Activated CD4-positive, alpha-beta T cell treated with anti-CD3 and anti-CD28 coated beads for 24 hours (primary cell): ENCODE measurements at regions not wholly inside any gene's neighbourhood (a gene's known extent, or its start where the extent isn't known, plus 50 kb on each side); places are given as distances from the start of the nearest gene placed in this dataset.

Experiments
- DNase-seq, 2 donors: peaks; one replicate each; pipeline ENCODE4 v3.0.0-alpha.2; 2020; ENCODE audit warnings: low read depth in 2 of 2

DNA sequence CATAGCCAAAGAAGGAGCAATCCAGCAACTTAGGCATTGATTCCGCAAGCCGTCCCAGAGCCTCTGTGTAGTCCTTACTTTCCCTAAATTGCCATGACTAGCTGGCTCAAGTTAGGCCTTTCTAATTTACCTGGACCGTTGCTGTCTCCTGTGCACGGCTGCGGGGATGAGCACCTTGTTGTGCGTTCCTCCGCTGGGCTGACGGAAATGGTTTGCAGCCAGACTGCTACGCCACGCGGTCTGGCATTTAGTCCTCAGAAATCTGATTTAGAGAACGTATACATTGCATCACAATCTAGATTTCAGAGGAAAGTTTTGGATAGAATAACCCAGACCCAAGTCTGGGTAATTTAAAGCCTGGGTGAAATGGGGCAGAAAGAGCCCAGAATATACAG is 133.2 kb upstream of the ARHGAP5 start:
- DNase-seq, result no peak

DNA sequence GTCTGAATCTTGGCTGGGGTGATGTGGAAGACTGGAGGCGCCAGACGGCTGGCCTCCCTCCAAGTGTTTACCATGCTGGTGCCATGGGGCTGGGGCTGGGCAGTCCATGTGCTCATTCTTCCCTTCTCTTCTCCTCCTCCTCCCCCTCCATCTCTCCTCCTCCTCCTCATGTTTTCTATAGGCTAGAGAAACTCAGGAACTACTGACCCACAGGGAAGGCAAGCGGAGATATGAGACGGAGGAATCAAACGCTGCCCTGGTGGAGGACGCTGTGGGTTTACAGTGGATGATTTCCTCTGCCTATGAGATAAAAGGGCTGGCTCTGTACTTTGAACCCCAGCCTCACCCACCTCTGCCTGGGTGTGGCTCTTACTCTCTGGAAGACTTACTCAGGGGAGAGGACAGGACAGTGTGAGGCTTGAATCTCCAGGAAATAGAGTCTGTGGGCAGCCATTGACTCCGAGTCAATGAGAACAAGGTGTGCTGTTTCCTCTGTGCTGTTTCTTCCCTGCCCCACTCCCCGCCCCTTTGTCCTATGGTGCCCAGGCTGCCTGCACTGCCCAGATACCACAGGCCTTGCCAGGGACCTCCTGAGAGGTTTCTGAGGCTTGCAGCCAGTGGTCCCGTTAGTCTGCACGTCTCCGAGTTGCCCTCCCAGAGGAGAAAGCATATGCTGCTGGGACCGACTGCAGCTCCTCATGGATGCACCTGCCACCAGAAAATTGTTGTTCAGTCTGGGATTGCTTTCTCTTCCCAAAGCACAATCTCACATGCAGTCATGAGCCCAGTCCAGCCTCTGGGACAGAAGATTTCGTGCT is 132.6 kb upstream of the ARHGAP5 start:
- no peak for DNase-seq

DNA sequence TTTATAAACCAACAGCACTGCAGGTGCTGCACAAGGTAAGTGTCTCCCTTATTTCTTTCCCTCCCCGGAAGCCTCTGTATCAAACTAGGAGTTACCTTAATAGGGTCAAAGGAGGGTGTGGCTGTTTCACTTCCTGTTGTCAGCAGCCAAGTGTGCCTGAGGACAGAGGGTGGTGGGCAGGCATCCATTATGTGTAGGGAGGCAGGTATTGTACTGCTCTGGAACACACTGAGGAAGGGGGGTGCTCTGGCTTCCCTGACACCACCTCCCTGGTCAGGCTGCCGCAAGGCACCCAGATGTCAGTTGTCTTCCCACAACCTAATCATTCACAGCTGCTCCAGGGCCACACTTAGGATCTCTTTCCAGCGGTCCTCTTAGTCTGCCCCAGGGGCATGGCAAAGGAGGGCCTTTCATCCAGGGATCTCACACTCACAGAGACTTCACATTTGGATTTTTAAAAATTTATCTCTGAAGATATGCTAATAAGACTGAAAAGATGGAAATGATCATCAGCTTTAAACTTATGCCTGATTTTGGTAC is 132.0 kb upstream of the ARHGAP5 start:
- no peak for DNase-seq

DNA sequence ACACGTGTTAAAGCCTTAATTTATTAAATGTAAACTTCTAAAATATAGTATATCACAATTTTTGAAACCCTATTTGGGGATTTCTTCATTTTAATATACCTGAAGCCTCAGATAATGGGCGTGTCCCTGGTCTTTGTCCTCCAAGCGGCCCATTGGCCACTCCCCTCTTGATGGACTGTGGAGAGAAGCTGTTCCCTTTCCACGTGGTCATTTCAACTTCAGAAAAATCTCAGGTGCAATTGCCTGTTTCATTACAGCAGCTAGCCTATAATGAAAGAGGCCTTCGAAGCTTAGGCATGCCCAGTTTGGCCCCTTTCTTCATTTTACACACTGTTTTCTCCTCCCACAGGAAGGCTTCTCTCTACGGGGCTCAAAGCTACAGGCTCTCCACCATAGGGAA is 131.4 kb upstream of the ARHGAP5 start:
- no peak for DNase-seq

DNA sequence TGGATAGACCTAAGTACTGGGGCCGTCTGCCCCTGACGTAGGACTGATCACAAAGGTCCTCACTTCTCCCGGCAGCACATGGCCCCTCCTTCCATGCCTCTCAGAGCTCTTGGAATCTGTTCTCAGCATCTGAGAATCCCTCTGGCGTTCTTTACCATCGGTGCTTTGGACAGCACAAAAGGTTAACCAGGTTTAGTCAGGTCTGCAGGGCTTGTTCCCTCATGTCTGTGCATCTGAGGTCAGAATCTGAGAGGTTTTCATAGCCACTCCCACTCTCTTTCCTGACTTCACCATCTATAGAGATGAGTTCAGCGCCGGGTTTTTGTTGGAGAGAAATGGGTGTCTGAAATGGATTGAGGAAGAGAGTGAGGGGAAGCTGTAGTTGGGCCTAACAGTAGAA is 130.0 kb upstream of the ARHGAP5 start:
- no peak for DNase-seq

DNA sequence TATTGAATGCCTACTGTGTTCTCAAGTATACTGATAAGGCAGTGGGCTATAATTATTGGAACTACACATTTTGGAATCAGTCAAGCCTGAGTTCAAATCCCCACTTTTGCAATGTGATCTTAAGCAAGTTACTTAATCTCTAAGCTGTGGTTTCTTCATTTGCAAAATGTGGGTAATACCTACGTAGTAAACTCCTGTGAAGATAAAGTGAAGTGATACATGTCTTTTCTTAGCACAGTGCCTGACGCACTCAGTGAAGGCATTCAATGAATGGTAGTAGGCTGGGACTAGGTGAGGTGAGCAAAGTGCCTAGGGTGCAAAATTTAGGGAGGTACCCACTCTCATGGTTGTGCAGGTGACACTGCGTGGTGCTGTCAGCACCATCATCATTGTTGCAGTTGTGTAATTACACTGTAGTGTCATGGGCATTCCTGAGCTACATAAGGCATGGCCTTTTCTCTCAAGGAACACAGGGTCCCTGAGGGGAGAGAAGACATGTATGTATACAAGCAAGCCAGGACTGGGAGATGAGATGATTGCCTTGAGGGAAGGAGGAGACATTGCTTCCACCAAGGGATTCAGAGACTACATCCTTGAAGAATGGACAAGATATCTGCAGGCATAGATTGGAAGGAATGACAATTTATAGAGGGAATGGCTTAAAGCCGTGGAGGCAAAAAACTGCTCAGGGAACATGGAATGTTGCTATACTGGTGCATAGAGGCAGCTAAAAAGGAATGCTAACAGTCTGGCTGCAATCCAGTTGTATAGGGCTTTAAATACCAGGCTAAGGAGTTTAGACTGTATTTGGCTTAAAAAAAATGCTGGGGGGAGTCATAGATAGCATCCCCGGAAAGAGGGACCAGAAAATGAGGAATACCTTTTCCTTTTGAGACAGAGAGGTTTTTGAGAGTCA is 129.2 kb upstream of the ARHGAP5 start:
- DNase-seq, result no peak

DNA sequence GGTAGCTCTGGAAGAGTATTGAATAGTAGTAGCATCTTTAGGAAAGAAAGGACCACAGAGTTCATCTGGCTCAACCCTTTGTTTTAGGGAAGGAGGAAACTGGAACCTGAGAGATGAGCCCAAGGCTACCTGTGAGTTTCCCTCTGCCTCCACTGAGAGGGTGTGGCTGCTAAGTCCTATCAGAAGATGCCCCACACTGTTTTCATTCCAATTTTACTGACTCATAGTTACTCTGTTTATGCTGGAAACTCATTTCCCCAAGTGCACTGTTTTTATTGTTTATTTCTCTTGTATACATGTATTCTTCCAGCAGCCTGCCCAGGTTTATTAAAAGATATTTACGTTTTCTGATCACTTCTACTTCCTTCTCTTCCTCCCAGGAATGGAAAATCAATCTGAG is 127.4 kb upstream of the ARHGAP5 start:
- no peak for DNase-seq

DNA sequence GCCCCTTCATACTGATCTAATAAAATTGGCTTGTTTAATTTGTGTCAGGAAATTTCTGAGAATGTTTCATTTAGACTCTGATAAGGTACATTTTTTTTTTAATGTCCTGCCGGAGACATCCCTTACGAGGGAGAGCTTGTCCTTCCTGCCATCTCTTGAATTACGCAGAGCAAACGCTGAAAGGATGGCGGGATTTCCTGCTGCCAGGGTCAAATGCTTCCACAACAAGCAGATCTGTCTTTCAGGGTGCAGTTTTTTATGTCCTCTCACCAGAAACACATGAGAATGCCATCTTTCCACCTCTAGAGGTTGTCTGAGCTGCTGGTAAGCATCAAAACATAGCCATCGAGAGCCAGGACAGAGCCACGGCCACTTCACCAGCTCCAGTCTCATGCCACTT is 126.8 kb upstream of the ARHGAP5 start:
- no peak for DNase-seq

DNA sequence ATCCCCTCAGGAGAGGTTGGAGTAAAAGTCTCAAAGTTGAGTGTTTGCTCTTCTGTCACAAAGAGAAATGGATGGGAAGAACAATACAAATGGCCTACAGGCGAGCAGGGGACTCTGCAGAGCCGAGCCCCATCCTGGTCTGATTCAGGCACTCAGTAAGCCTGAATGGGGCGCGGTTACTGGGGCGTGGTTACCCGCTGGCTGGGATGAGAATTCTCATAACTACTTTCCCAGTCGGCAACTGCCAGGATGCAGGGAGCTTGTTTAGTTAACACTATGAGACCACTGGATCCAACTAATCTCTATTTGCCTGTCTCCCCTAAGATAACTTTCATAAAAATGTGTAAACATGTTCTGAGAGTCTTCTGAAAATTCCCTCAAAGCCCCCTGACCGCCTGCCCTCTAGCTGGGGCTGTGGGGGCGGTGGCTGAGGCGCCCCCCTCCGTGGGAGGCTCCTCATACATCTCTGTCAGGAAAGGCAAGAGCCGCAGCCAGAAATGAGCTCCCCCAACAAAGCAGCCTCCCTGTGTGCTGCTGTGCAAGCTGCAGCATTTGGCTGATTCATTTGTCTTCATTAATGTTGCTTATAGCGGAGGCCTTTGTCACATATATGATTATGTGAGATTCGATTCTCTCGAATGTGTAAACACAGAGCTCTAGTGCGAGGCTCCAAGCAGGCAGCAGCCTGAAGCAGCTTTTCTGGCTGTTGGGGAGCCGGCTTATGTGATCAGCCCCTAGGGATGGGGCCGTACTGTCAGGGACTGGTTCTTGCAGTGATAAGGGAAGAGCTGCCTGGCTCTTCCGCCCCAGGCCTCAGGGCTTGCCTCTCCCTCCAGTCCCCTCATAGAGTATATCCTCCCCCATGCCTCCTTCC is 126.1 kb upstream of the ARHGAP5 start:
- no peak for DNase-seq

DNA sequence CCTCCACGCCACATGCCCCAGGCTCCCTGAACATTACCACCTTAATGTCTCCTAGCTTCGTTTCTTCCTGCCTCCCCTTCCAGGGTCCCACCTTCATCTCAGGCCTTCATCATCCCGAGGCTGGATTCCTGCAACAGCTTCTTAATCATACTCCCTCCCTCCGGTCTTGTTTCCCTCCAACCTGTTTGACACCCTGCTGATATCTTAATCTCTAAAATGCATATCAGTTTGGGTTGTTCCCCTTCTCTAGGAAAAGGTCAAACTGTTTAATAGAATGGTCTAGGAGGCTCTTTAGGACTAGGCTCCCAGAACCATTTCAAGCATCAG is 125.5 kb upstream of the ARHGAP5 start:
- no peak for DNase-seq

DNA sequence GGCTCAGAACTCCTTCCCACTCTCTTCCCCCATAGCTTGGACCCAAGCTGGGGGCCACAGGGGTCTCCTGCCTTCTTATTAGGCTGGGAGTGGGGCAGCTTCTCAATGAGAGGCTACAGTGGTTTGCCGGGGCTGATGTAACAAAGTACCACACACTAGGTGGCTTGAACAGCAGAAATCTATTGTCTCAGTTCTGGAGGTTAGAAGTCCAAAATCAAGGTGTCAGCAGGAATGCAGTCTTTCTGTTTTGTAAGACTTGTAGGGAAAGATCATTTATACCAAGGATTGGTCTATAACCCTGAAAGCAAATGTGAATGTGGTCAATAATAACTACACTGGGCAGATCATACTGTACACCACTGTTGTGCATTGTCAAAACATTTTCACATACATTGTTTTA is 124.5 kb upstream of the ARHGAP5 start:
- no peak for DNase-seq

DNA sequence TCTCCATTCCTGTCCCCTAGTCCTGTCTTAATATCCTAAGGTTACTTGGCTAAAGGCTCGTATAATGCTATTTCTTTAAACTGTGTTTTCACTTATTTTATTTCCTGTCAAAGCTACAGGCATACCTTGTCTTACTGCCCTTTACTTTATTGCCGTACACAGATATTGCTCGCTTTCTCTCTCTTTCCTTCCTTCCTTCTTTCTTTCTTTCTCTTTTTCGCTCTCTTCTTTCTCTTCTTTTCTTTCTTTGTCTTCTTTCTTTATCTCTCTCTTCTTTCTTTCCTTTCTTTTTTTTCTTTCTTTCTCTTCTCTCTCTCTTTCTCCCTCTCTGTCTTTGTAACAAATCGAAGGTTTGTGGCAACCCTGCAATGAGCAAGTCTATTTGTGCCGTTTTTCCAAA is 123.9 kb upstream of the ARHGAP5 start:
- no peak for DNase-seq

DNA sequence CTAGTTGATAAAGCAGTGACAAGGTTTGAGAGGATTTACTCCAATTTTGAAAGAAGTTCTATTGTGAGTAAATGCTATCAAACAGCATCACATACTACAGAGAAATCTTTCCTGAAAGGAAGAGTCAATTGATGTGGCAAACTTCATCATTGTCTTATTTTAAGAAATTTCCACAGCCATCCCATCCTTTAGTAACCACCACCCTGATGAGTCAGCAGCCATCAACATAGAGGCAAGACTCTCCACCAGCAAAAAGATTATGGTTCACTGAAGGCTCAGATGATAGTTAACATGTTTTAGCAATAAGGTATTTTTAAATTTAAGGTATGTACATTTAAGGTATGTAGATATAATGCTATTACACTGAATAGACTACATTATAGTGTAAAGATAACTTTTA is 122.1 kb upstream of the ARHGAP5 start:
- no peak for DNase-seq

DNA sequence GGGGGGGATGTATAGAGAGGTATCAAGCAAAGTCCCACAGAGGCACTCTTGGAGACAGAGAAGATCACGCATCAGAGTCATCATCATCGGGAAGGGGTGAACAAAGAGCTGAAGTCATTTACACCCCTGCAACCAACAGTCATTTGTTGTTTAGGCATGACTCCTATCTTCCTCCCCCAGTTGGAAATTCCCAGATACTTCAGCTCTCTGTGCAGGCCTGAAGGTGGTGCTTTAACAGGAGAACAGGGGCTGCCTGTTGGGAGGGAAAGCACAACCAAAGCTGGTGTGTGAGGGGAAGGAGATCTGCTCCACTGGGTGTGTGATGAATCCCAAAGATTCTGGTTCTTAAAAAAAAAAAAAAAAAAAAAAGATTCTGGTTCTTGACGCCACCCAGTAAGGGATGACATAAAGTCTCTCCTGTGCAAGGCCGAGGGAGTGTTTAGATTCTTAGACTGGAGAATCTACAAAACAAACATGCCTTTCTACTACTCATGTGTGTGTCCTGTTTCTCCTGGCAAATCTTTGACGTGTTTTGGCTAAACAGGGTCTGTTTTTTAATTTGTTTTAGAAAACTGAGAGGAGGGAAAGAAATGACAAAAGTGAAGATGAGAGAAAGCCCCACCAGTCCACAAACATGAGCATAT is 121.0 kb upstream of the ARHGAP5 start:
- no peak for DNase-seq

DNA sequence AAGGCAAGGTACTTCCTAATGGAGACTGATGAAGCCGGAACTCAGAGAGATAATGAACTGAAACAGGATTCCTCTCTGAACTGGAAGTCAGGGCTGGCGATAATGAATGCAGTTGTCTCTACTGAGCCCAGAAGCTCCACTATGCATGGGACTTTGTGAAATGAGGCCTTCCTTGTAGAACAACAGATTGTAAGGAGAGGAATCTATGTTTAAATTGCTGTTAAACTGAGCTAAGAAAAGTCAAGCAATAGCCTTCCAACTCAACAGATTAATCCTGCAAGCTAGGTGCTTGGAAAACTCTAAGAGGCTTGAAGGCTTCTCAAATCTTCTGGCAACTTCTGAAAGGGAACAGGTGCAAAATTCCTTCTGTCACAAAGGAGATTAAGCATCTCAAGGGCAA is 119.5 kb upstream of the ARHGAP5 start:
- DNase-seq, result no peak

DNA sequence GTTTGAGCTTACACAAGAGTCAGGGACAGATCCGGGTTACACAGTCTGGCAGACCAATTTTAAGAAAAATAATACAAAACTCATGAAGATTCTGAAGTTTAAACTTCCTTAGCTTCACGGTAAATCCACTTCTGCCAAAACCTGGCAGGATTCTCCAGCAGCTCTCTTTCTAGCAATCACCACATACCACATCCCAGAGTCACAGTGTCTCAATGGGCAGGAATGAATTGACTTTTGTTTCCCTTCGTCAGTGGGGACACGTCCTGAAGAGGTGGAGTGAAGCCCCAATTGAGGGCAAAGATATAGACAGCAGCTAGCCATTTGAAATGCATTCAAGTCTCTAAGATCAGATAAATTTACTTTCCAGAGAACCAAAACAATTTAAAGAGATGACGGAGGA is 117.1 kb upstream of the ARHGAP5 start:
- DNase-seq, result no peak

DNA sequence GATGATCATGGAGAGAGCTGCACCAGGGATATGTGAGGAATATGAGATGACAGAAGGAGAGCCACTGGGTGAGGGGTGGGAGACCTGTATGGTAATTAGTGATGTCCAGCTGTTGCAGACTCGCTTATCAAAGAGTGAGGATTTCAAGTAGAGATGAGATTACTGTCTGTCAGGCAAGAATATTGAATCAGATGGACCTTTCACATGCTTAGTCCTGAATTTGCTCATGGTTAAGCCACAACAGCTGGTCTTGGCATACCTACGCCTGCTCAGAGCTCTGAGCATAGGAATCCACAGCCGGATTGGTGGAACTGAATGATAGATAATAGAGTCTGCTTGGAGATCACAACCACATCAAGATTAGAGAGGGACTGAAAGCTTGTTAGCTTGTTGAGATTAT is 115.2 kb upstream of the ARHGAP5 start:
- DNase-seq, result no peak

DNA sequence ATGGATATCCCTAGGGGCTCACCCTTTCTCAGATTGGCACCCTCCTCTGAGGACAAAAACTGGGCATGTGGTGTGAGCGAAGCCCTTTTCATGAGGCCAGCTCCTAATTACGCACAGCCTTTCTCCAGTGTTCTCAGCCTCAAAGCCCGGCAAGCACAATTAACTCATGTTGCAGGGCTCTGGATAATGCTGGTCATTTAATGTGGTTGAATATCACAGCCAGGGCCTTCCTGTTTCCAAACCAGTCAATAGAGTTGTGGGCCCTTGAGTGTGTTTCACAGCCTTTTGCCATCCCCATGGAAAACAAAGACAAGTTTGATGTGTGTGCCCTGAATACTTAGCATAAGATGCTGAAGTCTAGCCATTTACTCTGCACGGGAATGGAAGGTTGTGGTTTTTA is 114.2 kb upstream of the ARHGAP5 start:
- no peak for DNase-seq

DNA sequence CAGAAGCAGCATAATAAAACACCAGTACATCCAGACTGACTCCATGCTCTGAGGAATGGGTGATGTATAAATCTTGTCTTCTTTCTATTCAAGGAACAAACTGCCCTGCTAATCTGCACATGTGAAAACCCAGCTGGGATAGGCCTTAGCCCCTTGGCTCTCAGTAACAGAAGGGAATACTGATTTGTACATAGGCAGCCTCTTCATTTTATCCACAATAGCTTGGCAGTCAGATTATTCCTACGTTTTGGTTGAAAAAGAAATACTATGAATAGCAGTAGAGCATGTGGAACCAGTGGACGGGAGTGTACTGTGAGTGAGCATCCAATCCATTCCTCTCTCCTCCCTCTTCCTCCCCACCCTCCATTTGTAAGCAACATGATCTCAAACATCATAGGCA is 113.5 kb upstream of the ARHGAP5 start:
- no peak for DNase-seq

DNA sequence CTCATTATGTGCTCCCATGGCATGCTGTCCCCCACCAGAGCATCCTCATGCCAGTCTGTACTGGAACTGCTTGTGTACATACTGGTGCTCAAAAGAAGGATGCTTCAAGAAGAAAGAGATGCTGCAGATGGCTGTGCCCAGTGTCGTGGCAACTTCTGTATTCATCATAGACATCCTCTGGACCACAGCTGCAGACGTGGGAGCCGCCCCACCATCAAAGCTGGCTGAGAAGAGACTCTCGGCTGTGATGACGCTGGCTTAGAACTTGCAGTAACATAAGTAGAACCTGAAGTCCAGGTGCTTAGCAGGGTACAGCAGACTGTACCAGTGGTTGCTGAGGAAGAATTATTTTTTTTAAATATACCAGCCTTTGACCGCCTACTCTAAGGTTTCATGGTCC is 112.6 kb upstream of the ARHGAP5 start:
- no peak for DNase-seq

DNA sequence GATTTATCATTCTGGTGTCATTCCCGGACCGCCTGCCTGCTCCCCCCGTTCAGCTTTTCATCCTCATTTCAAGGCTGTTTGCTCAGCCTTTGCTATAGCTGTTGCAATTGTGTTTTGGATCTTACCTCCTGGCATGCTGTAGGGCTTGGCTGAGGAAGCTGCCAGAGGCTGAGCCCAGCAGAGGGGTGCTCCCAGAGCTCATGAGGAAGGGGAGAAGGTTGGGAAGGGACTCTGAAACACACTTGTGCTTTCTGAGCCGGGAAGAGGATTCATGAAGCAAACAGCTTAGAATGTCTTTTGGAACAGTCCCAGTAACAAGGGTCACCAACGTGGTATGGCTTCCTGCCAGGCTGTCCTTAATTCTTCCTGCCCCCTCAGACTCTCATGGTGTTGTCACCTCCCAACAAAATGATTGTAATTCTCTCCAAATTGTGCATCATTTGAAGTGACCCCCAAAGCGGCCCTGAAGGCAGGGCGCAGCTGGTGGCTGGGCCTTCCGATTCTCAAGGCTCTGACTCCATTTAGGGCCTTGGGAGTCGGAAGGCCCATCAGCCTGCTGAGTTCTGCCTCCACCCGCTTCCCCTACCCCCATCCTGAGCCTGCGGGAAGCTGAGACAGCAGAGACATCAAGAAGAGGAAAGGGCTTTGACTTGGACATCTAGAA is 111.9 kb upstream of the ARHGAP5 start:
- no peak for DNase-seq
